GM23248 (cell line): ENCODE measurements at regions not wholly inside any gene's neighbourhood (a gene's known extent, or its start where the extent isn't known, plus 50 kb on each side); places are given as distances from the start of the nearest gene placed in this dataset.

Experiments used
- EZH2 ChIP-seq: fragments of 200-600 bp; sonication (generic); IDR thresholded peaks from 2 replicates; pipeline ENCODE4 v1.6.1; 2018; ENCODE audit warnings: antibody characterized with exemption, mild to moderate bottlenecking; ENCODE audit not compliant: insufficient read depth, poor library complexity, severe bottlenecking
- EZH2phosphoT487 ChIP-seq: fragments of 200-600 bp; sonication (generic); IDR thresholded peaks from 2 replicates; pipeline ENCODE4 v1.6.1; 2018; ENCODE audit warnings: antibody characterized with exemption, moderate library complexity, mild to moderate bottlenecking, low read depth; ENCODE audit not compliant: insufficient read depth

- TF ChIP-seq EZH2 (no peak), EZH2phosphoT487 (no peak)
Observed at GRCh38 chr4:186982160-186982559, 258.5 kb upstream of the FAT1 start.
